A549 (cell line): ENCODE measurements at regions not wholly inside any gene's neighbourhood (a gene's known extent, or its start where the extent isn't known, plus 50 kb on each side); places are given as distances from the start of the nearest gene placed in this dataset.
"Not testable (repeated sequence)": the region's sequence is repeated elsewhere in the genome, so short reads cannot be mapped to it uniquely, and the experiment has no call there.

Experiments used
- CBX2 ChIP-seq: fragments of 200-600 bp; sonication (generic); IDR thresholded peaks from 2 replicates; pipeline ENCODE4 v1.6.1; 2016; ENCODE audit warnings: low read depth, mild to moderate bottlenecking, borderline replicate concordance
- EHMT2 ChIP-seq: fragments of 200-600 bp; sonication (generic); IDR thresholded peaks from 2 replicates; pipeline ENCODE4 v1.6.1; 2016; ENCODE audit warnings: antibody characterized with exemption, low read depth, mild to moderate bottlenecking, moderate library complexity
- EP300 ChIP-seq, 2 experiments: fragments of >200 bp; sonication (Bioruptor Twin); formaldehyde crosslinking; IDR thresholded peaks; 2 replicates in 1 of 2; 3 replicates in 1 of 2; pipeline ENCODE4 v1.6.1; 2016 to 2017
- FOSB ChIP-seq: fragments of 250-450 bp; sonication (Bioruptor Pico); IDR thresholded peaks from 2 replicates; pipeline ENCODE4 v1.5.0; 2020; ENCODE audit warnings: mild to moderate bottlenecking, moderate library complexity
- HOXA7 ChIP-seq: fragments of 250-450 bp; sonication (Bioruptor Pico); IDR thresholded peaks from 2 replicates; pipeline ENCODE4 v1.5.0; 2020; ENCODE audit warnings: mild to moderate bottlenecking, moderate library complexity
- MAZ ChIP-seq: fragments of 150-350 bp; IDR thresholded peaks from 2 replicates; pipeline ENCODE4 v1.6.1; 2014; ENCODE audit warnings: antibody characterized with exemption, low read depth, low read length, borderline replicate concordance
- PHF8 ChIP-seq: fragments of 200-600 bp; sonication (generic); IDR thresholded peaks from 2 replicates; pipeline ENCODE4 v1.6.1; 2016; ENCODE audit warnings: low read depth, mild to moderate bottlenecking, antibody characterized with exemption, moderate library complexity, borderline replicate concordance
- RFX5 ChIP-seq: fragments of 450-650 bp; IDR thresholded peaks from 2 replicates; pipeline ENCODE4 v1.7.1; 2014; ENCODE audit warnings: antibody characterized with exemption, mild to moderate bottlenecking, moderate library complexity
- TF ChIP-seq, protein P1 (sequence below): fragments of >200 bp; sonication (Bioruptor Twin); formaldehyde crosslinking; IDR thresholded peaks from 3 replicates; pipeline ENCODE4 v1.5.1; 2016

DNA sequence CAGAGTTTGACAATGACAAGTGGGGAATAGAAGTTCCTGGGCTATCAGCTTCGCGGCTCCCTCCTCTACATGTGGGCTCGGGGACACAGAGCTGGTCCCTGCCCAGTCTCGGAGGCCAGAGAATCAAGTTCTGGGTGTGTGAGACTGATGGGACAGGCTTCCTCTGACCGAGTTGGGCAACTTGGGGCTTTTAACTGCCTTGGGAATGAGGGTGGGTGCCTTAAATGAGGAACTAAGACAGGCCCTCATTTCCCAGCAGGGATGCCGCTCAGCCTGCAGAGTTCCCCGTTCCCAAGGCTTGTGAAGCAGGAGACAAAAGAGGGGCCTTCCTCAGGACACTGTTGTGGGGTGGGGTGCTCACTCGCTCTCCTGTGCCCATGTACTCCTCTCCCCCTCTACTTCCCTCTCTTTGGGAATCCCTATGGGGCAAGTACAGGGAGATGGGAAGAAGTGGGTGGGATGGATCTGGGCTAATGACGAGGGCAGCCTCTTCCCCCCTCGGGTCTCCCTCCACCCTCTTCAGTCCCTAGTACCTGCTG lies 290.2 kb downstream of the BCL2L11 start:
- not testable (repeated sequence) for TF ChIP-seq RFX5; HOXA7 (CRISPR knock-in tag); FOSB; CBX2; PHF8; EHMT2; EP300 (IDR thresholded peaks at IDR 0.05); MAZ
- TF ChIP-seq, protein P1, sequence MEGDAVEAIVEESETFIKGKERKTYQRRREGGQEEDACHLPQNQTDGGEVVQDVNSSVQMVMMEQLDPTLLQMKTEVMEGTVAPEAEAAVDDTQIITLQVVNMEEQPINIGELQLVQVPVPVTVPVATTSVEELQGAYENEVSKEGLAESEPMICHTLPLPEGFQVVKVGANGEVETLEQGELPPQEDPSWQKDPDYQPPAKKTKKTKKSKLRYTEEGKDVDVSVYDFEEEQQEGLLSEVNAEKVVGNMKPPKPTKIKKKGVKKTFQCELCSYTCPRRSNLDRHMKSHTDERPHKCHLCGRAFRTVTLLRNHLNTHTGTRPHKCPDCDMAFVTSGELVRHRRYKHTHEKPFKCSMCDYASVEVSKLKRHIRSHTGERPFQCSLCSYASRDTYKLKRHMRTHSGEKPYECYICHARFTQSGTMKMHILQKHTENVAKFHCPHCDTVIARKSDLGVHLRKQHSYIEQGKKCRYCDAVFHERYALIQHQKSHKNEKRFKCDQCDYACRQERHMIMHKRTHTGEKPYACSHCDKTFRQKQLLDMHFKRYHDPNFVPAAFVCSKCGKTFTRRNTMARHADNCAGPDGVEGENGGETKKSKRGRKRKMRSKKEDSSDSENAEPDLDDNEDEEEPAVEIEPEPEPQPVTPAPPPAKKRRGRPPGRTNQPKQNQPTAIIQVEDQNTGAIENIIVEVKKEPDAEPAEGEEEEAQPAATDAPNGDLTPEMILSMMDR: not testable (repeated sequence)
